GM12875 (cell line): ENCODE measurements at regions not wholly inside any gene's neighbourhood (a gene's known extent, or its start where the extent isn't known, plus 50 kb on each side); places are given as distances from the start of the nearest gene placed in this dataset.
A peak's percentile ranks its signal among the peaks of the same experiment; 100 is the strongest.

Experiments used
- H3K4me3 ChIP-seq: one replicate; pipeline ENCODE4 v1.5.1; 2011; ENCODE audit warnings: low read depth, low read length, control low read depth
- TF ChIP-seq, protein P1 (sequence below): IDR thresholded peaks from 2 replicates; pipeline ENCODE4 v1.5.1; 2011; ENCODE audit warnings: low read depth, mild to moderate bottlenecking, control low read depth, inconsistent platforms, low read length, moderate library complexity, borderline replicate concordance; ENCODE audit not compliant: insufficient read depth

DNA sequence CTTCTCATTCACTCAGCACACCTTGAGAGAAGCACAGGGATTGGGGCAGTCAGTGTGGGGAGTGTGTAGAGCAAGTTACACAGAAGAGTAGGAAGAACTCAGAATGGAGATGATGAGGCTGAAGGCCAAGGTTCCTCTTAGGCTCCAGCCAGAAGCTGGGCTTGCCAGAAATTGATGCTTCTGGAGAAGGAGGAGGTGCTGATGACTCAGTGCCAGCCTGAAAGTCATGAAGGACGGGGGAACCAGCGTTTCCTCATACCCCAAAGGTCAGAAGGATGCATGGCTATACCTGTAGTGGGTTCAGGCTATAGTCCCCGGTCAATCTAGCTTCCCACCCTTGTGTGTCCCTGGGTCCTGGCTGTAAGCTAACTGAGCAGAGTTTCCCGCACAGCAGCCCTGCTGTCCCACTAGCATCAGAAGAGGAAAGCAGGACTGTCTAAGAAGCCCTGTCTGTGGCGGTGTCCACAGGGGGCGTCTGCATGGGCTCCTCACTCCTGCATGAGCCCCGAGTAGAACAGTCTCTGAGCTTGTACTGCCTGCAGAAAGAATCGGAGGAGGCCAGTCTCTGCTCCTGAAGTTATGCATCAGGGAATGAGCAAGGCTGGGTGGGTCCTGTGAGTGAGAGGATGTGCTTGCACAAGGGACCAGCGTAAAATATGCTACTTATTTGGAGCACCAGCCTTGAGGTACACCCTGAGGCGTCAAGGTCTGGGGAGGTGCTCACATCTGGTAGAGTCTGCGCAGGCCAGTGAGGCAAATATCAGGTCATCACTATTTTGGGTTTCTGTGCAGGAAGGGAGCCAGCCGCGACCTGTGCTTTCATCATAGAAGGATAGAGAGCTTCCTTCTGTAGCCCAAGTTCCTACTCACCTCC is 148.5 kb downstream of the MRPL14 start:
- no peak overlapping the region for H3K4me3 ChIP-seq
- TF ChIP-seq, protein P1, sequence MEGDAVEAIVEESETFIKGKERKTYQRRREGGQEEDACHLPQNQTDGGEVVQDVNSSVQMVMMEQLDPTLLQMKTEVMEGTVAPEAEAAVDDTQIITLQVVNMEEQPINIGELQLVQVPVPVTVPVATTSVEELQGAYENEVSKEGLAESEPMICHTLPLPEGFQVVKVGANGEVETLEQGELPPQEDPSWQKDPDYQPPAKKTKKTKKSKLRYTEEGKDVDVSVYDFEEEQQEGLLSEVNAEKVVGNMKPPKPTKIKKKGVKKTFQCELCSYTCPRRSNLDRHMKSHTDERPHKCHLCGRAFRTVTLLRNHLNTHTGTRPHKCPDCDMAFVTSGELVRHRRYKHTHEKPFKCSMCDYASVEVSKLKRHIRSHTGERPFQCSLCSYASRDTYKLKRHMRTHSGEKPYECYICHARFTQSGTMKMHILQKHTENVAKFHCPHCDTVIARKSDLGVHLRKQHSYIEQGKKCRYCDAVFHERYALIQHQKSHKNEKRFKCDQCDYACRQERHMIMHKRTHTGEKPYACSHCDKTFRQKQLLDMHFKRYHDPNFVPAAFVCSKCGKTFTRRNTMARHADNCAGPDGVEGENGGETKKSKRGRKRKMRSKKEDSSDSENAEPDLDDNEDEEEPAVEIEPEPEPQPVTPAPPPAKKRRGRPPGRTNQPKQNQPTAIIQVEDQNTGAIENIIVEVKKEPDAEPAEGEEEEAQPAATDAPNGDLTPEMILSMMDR: no peak

DNA sequence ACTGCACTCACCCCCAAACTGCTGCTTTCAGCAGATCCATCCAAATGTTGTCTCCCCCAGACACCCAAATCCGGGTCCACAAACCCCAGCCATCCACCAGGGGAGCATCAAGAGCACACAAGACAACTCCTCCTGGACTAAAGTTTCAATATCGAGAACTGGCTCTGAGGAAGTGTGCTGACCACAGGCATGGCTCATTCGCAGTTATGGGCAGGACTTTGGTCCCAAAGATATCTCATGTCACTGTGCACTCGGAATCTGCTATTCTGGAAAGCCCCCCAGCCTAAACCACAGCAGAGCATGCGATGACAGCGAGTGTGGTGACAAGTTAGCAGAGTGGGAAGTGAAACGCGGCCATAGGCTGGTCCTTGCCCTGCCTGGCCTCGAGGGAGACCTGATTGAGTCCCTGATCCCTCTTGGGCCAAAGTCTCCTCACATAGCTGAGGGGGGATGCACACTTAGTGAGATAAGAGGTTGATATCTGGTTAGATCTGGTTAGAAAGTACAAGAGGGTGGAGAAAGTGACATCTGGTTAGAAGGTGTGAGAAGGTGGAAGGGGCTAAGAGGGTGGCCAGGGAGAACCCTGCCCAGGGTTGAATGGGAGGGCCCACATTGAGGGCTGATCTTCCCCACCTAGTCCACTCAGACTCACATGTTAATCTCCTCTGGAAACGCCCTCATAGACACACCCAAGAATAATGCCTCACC is 149.7 kb downstream of the MRPL14 start:
- H3K4me3 ChIP-seq: no peak overlapping the region
- TF ChIP-seq, protein P1: peak; percentile 44

DNA sequence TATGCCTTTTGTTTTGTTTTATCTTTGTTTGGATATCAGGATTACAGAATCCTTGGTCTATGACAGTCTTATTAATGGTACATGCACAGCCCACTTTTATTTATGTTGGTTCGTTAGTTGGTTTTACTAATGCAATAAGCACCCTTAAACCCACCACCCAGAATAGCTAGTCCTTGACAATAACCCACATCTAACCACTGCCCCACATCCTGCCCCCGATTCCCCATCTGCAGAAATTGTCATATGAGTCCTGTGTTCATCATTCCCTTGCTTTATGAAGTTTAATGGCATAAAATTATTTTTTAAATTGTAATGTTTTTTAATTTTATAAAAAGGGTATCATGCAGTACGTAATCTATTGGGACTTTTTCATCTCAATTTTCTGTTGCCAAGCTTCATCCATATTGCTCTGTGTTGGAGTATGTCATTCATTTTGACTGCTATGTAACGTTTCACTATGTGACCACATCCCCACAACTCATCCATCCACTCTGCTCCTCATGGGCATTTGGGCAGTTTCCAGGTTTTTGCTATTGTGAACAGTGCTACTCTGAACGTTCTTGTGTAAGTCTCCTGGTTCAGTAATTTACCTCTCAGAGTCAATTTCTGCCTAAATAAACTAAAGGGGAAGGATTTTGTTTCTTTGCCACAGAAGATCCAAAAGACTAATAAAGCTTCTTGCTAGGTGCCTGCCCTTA is 150.4 kb downstream of the MRPL14 start:
- TF ChIP-seq, protein P1: no peak
- H3K4me3 ChIP-seq: no peak overlapping the region

DNA sequence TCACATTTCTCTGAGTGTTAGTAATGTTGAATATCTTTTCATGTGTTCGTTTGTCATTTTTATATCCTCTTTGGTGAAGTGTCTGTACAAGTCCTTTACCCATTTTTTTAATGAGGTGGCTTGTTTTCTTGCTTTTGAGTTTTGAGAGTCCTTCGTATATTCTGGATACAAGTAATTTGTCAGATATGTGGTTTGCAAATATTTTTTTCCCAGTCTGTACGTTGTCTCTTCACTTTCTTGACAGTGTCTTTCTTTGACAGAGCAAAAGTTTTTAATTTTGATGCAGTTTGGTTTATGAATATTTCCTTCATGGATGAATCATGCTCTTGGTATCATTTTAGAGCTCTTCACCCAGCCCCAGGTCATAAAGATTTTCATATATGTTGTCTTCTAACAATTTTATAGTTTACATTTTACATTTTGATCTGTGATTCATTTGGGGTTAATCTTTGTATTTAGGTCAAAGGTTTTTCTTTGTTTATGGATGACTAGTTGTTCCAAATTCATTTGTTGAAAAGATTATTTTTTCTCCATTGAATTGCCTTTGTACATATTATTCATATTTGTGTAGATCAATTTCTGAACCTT is 152.5 kb downstream of the MRPL14 start:
- TF ChIP-seq, protein P1: no peak
- no peak overlapping the region for H3K4me3 ChIP-seq

DNA sequence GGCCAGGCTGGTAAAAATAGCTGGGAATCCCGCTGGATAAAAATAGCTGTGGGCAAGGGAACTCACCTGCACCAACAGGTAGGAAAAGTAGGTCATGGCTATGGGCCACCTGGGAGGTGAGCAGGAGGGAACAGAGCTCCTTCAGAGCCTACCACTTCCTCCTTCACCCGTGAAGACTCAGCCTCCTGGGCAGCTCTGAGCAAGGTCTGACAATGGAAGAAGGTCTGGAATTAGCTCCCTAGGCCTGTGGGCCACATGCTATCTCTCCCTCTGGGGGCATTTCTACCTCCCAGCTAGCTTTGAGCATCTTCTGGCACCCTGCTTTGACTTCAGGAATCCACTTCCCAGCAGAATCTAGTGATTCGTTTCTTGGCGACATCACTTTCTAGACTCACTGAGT is 153.9 kb downstream of the MRPL14 start:
- no peak overlapping the region for H3K4me3 ChIP-seq
- TF ChIP-seq, protein P1: no peak

DNA sequence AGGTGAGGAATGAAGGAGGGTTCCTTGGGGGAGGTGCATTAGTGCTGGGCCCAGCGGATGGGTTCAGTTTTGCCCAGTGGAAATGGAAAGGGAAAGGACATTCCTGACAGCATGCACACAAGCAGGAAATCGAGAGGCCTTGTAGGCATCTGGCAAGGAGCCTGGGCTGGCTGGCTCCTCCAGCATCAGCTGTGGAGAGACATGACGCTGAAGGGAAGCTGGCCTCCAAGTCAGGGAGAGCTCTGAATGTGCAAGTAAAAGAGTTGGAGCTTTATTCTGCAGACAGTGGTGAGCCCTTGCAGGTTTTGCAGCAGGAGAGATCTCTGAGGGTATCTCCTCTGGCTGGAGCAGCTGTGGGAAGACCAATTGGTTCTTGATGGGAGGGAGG is 154.3 kb downstream of the MRPL14 start:
- no peak overlapping the region for H3K4me3 ChIP-seq
- TF ChIP-seq, protein P1: no peak
